IPS-15b (cell line): ENCODE measurements at regions not wholly inside any gene's neighbourhood (a gene's known extent, or its start where the extent isn't known, plus 50 kb on each side); places are given as distances from the start of the nearest gene placed in this dataset.
A peak's percentile ranks its signal among the peaks of the same experiment; 100 is the strongest.

ENCODE experiments used
- H3K27me3 ChIP-seq: one replicate; pipeline ENCODE4 v1.6.1; 2013; ENCODE audit warnings: low read length; ENCODE audit not compliant: control insufficient read depth, insufficient read depth
- H3K36me3 ChIP-seq: one replicate; pipeline ENCODE4 v1.6.1; 2013; ENCODE audit warnings: low read length; ENCODE audit not compliant: control insufficient read depth, insufficient read depth
- H3K4me1 ChIP-seq: one replicate; pipeline ENCODE4 v1.6.1; 2013; ENCODE audit warnings: mild to moderate bottlenecking, low read length; ENCODE audit not compliant: control insufficient read depth, insufficient read depth
- H3K4me3 ChIP-seq: one replicate; pipeline ENCODE4 v1.5.1; 2013; ENCODE audit warnings: low read depth, low read length
- H3K9ac ChIP-seq: one replicate; pipeline ENCODE4 v1.6.1; 2013; ENCODE audit warnings: low read depth, mild to moderate bottlenecking, low read length
- H3K9me3 ChIP-seq: one replicate; pipeline ENCODE4 v1.6.1; 2013; ENCODE audit warnings: mild to moderate bottlenecking, low read length; ENCODE audit not compliant: control insufficient read depth, insufficient read depth

DNA sequence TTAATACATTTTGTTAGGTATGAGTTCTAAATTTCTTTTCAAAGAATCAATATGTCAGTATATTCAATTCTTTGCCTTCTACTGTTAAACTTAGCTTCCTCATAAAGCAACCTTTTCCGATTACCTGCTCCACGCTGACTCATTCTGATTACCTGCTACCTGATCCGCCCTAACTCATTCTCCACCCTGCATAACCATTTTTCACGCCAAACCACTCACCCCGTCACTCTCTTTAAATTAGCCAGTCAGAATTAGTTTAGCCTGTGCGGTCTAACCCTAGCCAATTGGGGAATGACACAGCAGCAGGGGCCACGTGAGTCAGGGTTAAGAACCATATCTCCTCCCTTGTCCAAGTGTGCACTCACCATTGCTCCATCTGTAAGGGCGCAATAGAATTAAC, 72.2 kb upstream of the FICD start:
- Histone ChIP-seq H3K4me3 (no peak overlapping the region), H3K36me3 (no peaks in the 10 kb centered on the region), H3K9me3 (no peaks in the 10 kb centered on the region), H3K4me1 (peaks cover 20% of the 10 kb centered on the region), H3K9ac (no peak overlapping the region), H3K27me3 (no peaks in the 10 kb centered on the region)

DNA sequence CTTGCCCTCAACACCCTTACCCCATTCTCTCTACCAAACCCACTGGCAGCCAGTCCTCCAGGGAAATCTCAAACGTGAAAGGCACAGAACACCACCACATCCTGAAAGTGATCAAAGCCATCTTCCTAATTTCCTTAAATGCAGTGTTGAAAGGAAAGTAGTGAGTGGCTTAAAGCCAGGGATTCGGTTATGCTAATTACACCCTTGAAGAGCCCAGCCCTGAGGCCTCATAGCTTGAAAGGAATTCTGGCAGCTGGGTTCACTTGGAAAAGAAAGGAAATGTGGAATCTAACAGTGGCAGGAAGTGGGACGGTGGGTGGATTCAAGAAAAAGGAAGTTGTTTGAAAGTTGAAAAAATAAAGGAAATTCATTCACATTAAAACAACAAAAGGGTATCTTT, 73.0 kb upstream of the FICD start:
- H3K4me1 ChIP-seq: peaks cover 17% of the 10 kb centered on the region
- no peaks in the 10 kb centered on the region for H3K36me3 ChIP-seq
- H3K9me3 ChIP-seq: no peaks in the 10 kb centered on the region
- H3K9ac ChIP-seq: peak overlapping the region; percentile 48
- H3K27me3 ChIP-seq: no peaks in the 10 kb centered on the region
- no peak overlapping the region for H3K4me3 ChIP-seq

DNA sequence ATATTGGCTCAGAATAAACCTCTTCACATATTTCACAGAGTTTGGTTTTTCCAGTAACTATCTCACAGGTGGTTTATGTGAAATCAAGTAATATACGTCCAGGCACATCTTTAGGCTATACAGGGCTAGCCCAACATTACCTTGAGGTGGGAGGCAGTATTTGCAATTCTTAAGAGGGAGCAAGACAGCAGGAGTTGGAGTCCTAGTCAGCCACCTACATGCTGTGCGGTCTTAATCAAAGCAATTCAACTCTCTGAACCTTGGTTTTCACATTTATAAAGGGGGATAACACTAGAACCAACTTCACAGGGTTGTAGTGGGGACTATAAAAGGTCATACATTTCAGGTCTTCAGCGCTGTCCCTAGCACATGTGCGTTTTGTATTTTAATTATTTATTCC, 73.5 kb upstream of the FICD start:
- no peaks in the 10 kb centered on the region for H3K27me3 ChIP-seq

DNA sequence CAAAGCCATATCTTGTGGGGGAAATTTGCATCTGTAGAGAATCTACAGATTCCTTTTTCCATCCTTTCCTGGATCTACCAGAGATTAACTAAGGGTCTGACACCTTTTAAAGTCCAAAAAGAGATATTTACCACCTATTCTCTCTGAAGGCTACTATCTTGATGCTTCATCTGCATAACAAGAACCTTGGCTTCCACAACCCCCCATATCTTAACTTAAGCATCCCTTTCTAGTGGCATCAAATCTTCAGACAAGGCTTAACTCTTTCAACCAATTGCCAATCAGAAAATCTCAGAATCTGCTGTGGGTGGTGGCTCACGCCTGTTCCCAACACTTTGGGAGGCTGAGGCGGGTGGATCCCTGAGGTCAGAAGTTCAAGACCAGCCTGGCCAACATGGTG, 74.3 kb upstream of the FICD start:
- Histone ChIP-seq H3K4me3 (no peak overlapping the region), H3K36me3 (no peaks in the 10 kb centered on the region), H3K4me1 (peaks cover 17% of the 10 kb centered on the region), H3K9me3 (no peaks in the 10 kb centered on the region), H3K27me3 (no peaks in the 10 kb centered on the region), H3K9ac (no peak overlapping the region)

More for the DNA sequence above, 73.5 kb upstream of the FICD start:
- no peaks in the 10 kb centered on the region for H3K36me3 ChIP-seq
- H3K9me3 ChIP-seq: no peaks in the 10 kb centered on the region
- peaks cover 17% of the 10 kb centered on the region for H3K4me1 ChIP-seq
- no peak overlapping the region for H3K4me3 ChIP-seq
- H3K9ac ChIP-seq: no peak overlapping the region

DNA sequence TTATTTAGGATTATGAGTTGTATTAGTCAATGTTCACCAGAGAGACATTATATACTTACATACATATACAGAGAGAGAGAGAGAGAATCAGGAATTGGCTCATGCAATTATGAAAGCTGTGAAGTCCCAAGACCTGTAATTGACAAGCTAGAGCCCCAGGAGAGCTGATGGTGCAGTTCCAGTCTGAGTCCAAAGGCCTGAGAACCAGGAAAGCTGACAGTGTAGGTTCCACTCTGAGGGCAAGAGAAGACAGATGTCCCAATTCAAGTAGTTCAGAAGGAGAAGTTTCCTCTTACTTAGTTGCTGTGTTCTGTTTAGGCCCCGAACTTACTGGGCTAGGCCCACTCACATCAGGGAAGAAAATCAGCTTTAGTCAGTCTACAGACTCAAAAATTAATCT, 76.4 kb upstream of the FICD start:
- no peak overlapping the region for H3K9ac ChIP-seq
- no peak overlapping the region for H3K4me3 ChIP-seq
- peaks cover 17% of the 10 kb centered on the region for H3K4me1 ChIP-seq
- H3K36me3 ChIP-seq: no peaks in the 10 kb centered on the region
- H3K27me3 ChIP-seq: no peaks in the 10 kb centered on the region
- no peaks in the 10 kb centered on the region for H3K9me3 ChIP-seq

DNA sequence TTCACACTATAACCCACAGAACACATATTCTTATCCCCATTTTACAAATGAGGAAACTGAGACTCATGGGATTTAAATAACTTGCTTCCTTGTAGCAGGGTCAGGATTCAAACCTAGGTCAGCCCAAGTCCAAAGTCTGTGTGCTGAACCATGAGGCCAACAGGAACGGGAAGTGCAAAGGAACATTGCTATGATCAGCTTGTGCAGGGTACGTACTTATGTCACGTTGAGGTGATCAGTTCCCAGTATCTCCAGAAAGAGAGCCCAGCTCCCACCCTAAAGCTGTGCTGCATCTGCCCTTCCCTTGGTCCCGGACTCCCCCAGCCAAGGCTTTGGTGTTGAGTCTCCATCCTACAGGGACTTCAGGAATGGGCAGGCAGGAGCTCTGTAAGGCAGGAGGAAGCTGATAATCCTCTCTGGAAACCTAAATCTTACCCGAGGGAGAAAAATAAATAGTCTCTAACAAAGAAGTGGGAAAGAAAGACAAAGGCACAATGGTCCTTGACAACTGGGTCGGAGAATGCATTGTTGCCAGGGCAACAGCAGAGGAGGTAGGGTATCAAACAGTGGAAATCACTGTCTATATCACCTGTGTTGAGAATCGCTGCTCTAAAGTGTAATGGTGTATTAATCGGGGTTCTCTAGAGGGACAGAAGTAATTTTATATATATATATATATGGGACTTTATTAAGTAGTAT, 82.5 kb upstream of the FICD start:
- Histone ChIP-seq H3K4me3 (no peak overlapping the region), H3K9me3 (no peaks in the 10 kb centered on the region), H3K36me3 (no peaks in the 10 kb centered on the region), H3K27me3 (no peaks in the 10 kb centered on the region), H3K4me1 (no peaks in the 10 kb centered on the region), H3K9ac (no peak overlapping the region)

DNA sequence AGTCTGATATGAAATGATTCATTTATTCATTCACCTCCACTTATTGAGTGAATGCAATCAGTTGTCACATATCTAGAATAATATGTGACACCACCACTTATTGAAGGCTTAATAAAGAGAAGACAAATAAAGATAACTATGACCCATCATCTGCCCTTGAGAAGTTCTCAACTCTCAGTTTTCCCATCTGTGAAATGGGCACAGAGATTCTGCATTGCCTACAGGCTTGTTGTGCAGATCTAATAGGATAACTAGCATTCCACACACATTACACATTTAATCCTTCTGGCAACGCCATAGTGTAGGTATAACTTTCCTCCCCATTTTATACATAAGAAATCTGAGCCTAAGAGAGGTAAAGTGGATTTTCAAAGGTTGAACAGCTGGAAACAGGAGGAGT, 84.2 kb upstream of the FICD start:
- no peaks in the 10 kb centered on the region for H3K4me1 ChIP-seq
- H3K9ac ChIP-seq: no peak overlapping the region
- H3K36me3 ChIP-seq: no peaks in the 10 kb centered on the region
- no peaks in the 10 kb centered on the region for H3K27me3 ChIP-seq
- no peaks in the 10 kb centered on the region for H3K9me3 ChIP-seq
- no peak overlapping the region for H3K4me3 ChIP-seq

DNA sequence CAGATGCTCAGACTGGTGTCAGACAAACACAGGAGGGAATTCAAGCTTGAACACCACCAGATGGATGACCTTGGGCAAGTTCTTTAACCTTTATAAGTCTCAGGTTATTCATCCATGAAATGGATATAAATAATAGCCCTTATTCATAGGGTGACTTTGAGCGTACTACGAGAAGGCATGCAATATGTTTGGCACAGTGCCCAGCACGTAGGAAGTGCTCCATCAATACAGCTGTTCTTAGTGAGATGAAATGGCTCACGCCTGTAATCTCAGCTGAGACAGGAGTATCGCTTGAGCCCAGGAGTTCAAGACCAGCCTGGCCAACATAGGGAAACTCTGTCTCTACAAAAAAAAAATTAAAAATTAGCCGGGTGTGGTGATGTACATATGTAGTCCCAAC, 84.8 kb upstream of the FICD start:
- no peaks in the 10 kb centered on the region for H3K36me3 ChIP-seq
- no peaks in the 10 kb centered on the region for H3K9me3 ChIP-seq
- H3K4me3 ChIP-seq: no peak overlapping the region
- H3K9ac ChIP-seq: no peak overlapping the region
- H3K27me3 ChIP-seq: no peaks in the 10 kb centered on the region
- peaks cover 5% of the 10 kb centered on the region for H3K4me1 ChIP-seq

DNA sequence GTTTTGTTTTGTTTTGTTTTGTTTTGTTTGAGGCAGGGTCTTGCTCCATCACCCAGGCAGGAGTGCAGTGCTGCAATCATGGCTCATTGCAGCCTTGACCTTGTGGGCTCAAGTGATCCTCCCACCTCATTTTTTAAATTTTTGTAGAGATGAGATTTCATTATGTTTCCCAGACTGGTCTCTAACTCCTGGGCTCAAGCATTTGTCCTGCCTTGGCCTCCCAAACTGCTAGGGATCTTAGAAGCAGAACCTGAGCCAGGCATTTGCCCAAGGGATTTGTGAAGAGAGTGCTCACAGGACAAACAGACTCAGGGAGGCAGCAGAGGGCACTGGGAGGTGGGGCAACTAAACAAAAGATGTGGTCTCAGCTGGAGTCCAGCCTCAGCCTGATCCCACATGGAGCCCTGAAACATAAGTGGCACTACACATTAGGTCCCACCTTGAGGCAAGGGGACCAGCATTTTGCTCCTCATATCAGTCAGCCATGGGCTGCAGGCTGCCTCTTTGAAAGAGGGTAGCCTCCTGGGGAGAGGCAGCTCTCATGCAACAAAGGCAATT, 86.2 kb upstream of the CMKLR1 start:
- Histone ChIP-seq H3K4me3 (no peak overlapping the region), H3K9ac (no peak overlapping the region), H3K27me3 (no peaks in the 10 kb centered on the region), H3K9me3 (no peaks in the 10 kb centered on the region), H3K36me3 (no peaks in the 10 kb centered on the region), H3K4me1 (peaks cover 6% of the 10 kb centered on the region)

DNA sequence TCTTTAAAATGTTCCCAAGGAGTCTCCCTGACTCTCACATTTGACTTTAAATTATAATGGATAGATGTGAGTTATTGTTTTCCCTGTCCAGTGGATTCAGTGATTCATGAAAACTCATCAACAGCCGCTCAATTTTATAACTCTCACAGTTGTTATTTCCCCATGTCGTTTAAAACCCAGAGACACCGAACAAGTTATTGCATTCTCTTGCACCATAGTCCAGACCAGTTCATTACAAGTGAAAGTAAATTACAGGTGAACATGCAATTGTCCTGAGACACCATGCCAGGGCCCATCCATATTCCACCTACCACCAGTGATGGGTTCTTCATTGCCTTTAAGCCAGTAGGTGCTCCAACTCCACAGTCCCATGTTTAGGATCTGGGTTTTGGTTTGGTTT, 85.7 kb upstream of the CMKLR1 start:
- no peak overlapping the region for H3K4me3 ChIP-seq
- H3K27me3 ChIP-seq: no peaks in the 10 kb centered on the region
- peaks cover 6% of the 10 kb centered on the region for H3K4me1 ChIP-seq
- no peaks in the 10 kb centered on the region for H3K36me3 ChIP-seq
- H3K9me3 ChIP-seq: no peaks in the 10 kb centered on the region
- no peak overlapping the region for H3K9ac ChIP-seq

DNA sequence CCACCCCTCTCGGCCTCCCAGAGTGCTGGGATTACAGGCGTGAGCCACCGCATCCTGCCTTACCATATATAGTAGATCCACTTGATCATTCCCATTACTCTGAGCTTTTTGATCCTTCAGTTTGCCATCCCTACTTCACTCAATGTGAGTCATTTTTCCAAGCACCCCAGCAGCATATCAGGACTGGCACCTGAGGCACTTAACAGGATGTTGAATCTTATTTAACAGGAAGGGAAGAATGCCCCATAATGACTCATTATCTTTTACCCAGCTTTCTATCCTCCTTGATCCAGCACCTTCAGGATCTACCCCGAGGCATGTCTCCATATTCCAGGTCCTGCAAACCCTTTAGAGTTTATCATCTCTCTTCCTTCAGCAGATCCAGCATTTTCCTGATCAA, 84.9 kb upstream of the CMKLR1 start:
- H3K9me3 ChIP-seq: no peaks in the 10 kb centered on the region
- H3K27me3 ChIP-seq: no peaks in the 10 kb centered on the region
- no peak overlapping the region for H3K4me3 ChIP-seq
- no peak overlapping the region for H3K9ac ChIP-seq
- peaks cover 6% of the 10 kb centered on the region for H3K4me1 ChIP-seq
- no peaks in the 10 kb centered on the region for H3K36me3 ChIP-seq

DNA sequence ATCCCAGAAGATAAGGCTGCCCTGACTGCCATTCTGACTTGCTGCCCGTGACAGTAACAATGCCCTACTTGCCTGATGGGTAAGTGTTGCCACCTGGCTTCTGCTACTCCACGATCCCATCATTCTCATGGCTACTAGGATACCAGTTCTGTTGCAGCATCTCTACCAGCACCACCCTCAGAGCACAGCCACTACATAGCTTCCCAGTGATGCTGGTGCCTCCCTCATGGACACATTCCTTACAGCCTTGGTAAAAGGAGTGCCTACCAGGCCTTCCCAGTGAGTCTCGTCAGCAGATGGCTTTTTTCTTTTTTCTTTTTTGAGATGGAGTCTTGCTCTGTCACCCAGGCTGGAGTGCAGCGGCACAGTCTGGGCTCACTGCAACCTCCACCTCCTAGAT, 84.4 kb upstream of the CMKLR1 start:
- H3K36me3 ChIP-seq: no peaks in the 10 kb centered on the region
- H3K9ac ChIP-seq: no peak overlapping the region
- no peak overlapping the region for H3K4me3 ChIP-seq
- H3K4me1 ChIP-seq: peaks cover 6% of the 10 kb centered on the region
- H3K9me3 ChIP-seq: no peaks in the 10 kb centered on the region
- no peaks in the 10 kb centered on the region for H3K27me3 ChIP-seq
